AG04450 (cell line): ENCODE measurements at regions not wholly inside any gene's neighbourhood (a gene's known extent, or its start where the extent isn't known, plus 50 kb on each side); places are given as distances from the start of the nearest gene placed in this dataset.
"Not testable (repeated sequence)": the region's sequence is repeated elsewhere in the genome, so short reads cannot be mapped to it uniquely, and the experiment has no call there.

ENCODE experiments used
- CTCF ChIA-PET: fragments of 300-600, 350-600 bp; formaldehyde crosslinking; extraction: SDS; loops from one replicate; lab custom pipeline; 2022; ENCODE audit warnings: antibody characterized with exemption, inconsistent platforms; lab: Charles Lee
- POLR2A ChIA-PET: fragments of 350-600 bp; formaldehyde crosslinking; extraction: SDS; loops from one replicate; lab custom pipeline; 2021; ENCODE audit warnings: antibody characterized with exemption, inconsistent platforms; lab: Yijun Ruan, JAX
- DNase-seq: peaks from one replicate; pipeline ENCODE4 v3.0.0-alpha.2; 2011; ENCODE audit warnings: low read depth, low spot score
- H3K27ac ChIP-seq: one replicate; pipeline ENCODE4 v1.5.1; 2012; ENCODE audit warnings: low read depth, low read length, control low read depth
- H3K27me3 ChIP-seq: one replicate; pipeline ENCODE4 v1.6.0; 2012; ENCODE audit warnings: low read length; ENCODE audit not compliant: control insufficient read depth, insufficient read depth
- H3K4me3 ChIP-seq: 2 replicates; pipeline ENCODE4 v1.5.1; 2011; ENCODE audit warnings: mild to moderate bottlenecking, low read depth, low read length, control low read depth
- H3K9me3 ChIP-seq: 2 replicates; pipeline ENCODE4 v1.5.1; 2012; ENCODE audit warnings: low read length; ENCODE audit not compliant: control insufficient read depth, insufficient read depth
- CTCF ChIP-seq: IDR thresholded peaks from 2 replicates; pipeline ENCODE4 v1.5.1; 2011; ENCODE audit warnings: low read depth, low read length, control low read depth, inconsistent platforms

- H3K9me3 ChIP-seq = peaks cover 6% of the 10 kb centered on the region; the same call in 1 of the 2 replicates
- TF ChIP-seq CTCF = no peak
- H3K4me3 ChIP-seq = no peak overlapping the region
- CTCF ChIA-PET = no interaction called here
- DNase-seq = no peak
- H3K27me3 ChIP-seq = no peaks in the 10 kb centered on the region
- H3K27ac ChIP-seq = no peak overlapping the region
- POLR2A ChIA-PET = no interaction called here
Measured at GRCh38 chr6:102918161-102918560, 1524.7 kb downstream of the GRIK2 start.

- CTCF ChIA-PET = no interaction called here
- no peaks in the 10 kb centered on the region for H3K27me3 ChIP-seq
- POLR2A ChIA-PET = no interaction called here
- H3K4me3 ChIP-seq = no peak overlapping the region
- H3K9me3 ChIP-seq = peaks cover 17% of the 10 kb centered on the region
- DNase-seq = no peak
- TF ChIP-seq CTCF = no peak
- H3K27ac ChIP-seq = no peak overlapping the region
Measured at GRCh38 chr6:102911571-102911970, 1518.1 kb downstream of the GRIK2 start.

GRCh38 chr6:102910701-102911139 is 1517.2 kb downstream of the GRIK2 start:
- peaks cover 17% of the 10 kb centered on the region for H3K9me3 ChIP-seq
- H3K27me3 ChIP-seq, POLR2A ChIA-PET, H3K4me3 ChIP-seq, H3K27ac ChIP-seq, DNase-seq, CTCF ChIA-PET: not testable (repeated sequence)

- H3K4me3 ChIP-seq = no peak overlapping the region
- TF ChIP-seq CTCF = no peak
- no peak for DNase-seq
- POLR2A ChIA-PET = no interaction called here
- CTCF ChIA-PET = no interaction called here
- H3K9me3 ChIP-seq = peaks cover 26% of the 10 kb centered on the region
- H3K27me3 ChIP-seq = no peaks in the 10 kb centered on the region
- no peak overlapping the region for H3K27ac ChIP-seq
Measured at GRCh38 chr6:102907181-102907580, 1513.7 kb downstream of the GRIK2 start.

GRCh38 chr6:102902471-102902870 is 1509.0 kb downstream of the GRIK2 start:
- DNase-seq = no peak
- ChIA-PET POLR2A (no interaction called here), CTCF (no interaction called here)
- no peak overlapping the region for H3K4me3 ChIP-seq
- no peak for TF ChIP-seq CTCF
- H3K27ac ChIP-seq = no peak overlapping the region
- no peaks in the 10 kb centered on the region for H3K27me3 ChIP-seq
- H3K9me3 ChIP-seq = peaks cover 27% of the 10 kb centered on the region

- Histone ChIP-seq H3K27me3 (no peaks in the 10 kb centered on the region), H3K4me3 (no peak overlapping the region), H3K9me3 (peaks cover 18% of the 10 kb centered on the region), H3K27ac (no peak overlapping the region)
- POLR2A ChIA-PET = no interaction called here
- no peak for DNase-seq
- no peak for TF ChIP-seq CTCF
- CTCF ChIA-PET = no interaction called here
Measured at GRCh38 chr6:102895683-102896082, 1502.2 kb downstream of the GRIK2 start.
